SJSA1 (cell line): ENCODE measurements at regions not wholly inside any gene's neighbourhood (a gene's known extent, or its start where the extent isn't known, plus 50 kb on each side); places are given as distances from the start of the nearest gene placed in this dataset.
"Not testable (repeated sequence)": the region's sequence is repeated elsewhere in the genome, so short reads cannot be mapped to it uniquely, and the experiment has no call there.

ENCODE experiments used
- DNase-seq, 2 experiments: peaks; one replicate each; pipeline ENCODE4 v3.0.0-alpha.2; 2015 to 2020; ENCODE audit warnings: low spot score in 2 of 2, low read depth in 1 of 2
- H3K27ac ChIP-seq: fragments of 250-450 bp; sonication (Bioruptor Pico); 2 replicates; pipeline ENCODE4 v1.5.1; 2020; ENCODE audit warnings: mild to moderate bottlenecking, moderate library complexity
- H3K27me3 ChIP-seq: fragments of 250-450 bp; sonication (Bioruptor Pico); replicated peaks from 2 replicates; pipeline ENCODE4 v1.5.1; 2020; ENCODE audit warnings: mild to moderate bottlenecking, moderate library complexity
- H3K36me3 ChIP-seq: fragments of 250-450 bp; sonication (Bioruptor Pico); 2 replicates; pipeline ENCODE4 v1.5.1; 2020; ENCODE audit warnings: mild to moderate bottlenecking
- H3K4me1 ChIP-seq: fragments of 250-450 bp; sonication (Bioruptor Pico); replicated peaks from 2 replicates; pipeline ENCODE4 v1.6.1; 2021; ENCODE audit warnings: mild to moderate bottlenecking
- H3K4me3 ChIP-seq: fragments of 250-450 bp; sonication (Bioruptor Pico); 2 replicates; pipeline ENCODE4 v1.5.1; 2020; ENCODE audit warnings: mild to moderate bottlenecking
- H3K9me3 ChIP-seq: fragments of 250-450 bp; sonication (Bioruptor Pico); replicated peaks from 2 replicates; pipeline ENCODE4 v1.5.1; 2020; ENCODE audit warnings: mild to moderate bottlenecking

DNA sequence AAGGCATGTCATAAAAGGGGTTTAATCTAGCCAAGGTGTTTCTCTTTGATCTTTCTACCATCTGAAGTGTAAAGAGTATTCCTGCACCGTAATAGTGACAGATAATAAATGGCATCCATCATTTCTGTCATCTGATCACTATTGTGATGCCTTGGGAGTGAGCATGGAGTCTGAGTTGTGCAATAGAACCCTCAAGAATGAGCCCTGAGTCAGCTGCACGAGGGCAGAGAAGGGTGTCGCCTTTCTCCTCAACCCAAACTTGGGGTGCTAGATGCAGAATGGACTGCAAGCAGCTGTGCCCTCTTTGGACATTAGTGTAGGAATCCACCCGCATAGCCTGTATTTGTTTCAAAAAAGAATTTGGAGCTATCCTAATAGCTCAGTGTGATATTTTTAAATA is 115.2 kb downstream of the ZNF37A start:
- no peaks in the 10 kb centered on the region for H3K9me3 ChIP-seq
- H3K27ac ChIP-seq: no peak overlapping the region
- no peaks in the 10 kb centered on the region for H3K4me1 ChIP-seq
- no peak for DNase-seq
- H3K27me3 ChIP-seq: no peaks in the 10 kb centered on the region
- no peak overlapping the region for H3K4me3 ChIP-seq
- no peaks in the 10 kb centered on the region for H3K36me3 ChIP-seq

GRCh38 chr10:38209748-38210147 is 115.6 kb downstream of the ZNF37A start:
- H3K27me3 ChIP-seq, H3K9me3 ChIP-seq, H3K36me3 ChIP-seq, H3K4me3 ChIP-seq, H3K27ac ChIP-seq, H3K4me1 ChIP-seq, DNase-seq: not testable (repeated sequence)

DNA sequence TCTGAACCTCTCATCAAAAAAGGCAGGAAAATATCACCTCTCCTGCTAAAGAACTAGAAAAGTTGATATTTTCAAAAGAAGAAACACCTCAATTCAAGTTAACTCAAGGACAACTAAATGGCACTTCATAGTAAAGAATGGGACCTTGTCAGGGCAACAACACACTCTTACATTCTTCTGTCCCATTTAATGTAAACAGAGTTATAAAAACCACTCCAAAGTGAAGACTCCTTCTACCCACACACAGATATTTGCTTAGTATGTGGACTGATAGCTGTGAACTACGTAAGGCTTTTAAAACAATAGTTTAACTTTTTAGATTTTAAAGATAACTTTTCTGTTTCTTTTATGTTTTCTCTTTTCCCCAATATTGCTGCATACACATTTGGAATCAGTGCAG is 118.3 kb downstream of the ZNF37A start:
- no peaks in the 10 kb centered on the region for H3K9me3 ChIP-seq
- H3K27ac ChIP-seq: no peak overlapping the region
- no peak for DNase-seq
- H3K36me3 ChIP-seq: no peaks in the 10 kb centered on the region
- H3K4me3 ChIP-seq: no peak overlapping the region
- H3K4me1 ChIP-seq: no peaks in the 10 kb centered on the region
- H3K27me3 ChIP-seq: no peaks in the 10 kb centered on the region

DNA sequence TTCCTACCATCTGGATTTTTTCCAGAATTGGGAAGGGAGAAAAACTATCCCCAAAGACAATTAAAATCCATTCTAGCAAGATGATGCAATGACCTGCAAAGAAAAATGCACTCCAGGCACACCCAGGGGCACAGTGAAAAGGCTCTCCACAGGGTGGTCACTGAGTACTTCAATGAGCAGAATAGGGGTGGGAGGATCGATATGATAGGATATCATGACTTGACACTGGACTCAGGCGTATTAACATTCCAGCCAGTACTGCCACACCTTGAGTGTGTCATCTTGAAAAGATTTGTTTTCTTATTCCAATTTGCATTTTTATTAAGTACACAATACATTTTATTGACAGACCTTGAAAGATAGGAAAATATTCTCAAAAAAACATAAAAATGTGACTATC is 132.2 kb downstream of the ZNF37A start:
- Histone ChIP-seq H3K4me3 (no peak overlapping the region), H3K4me1 (no peaks in the 10 kb centered on the region), H3K27me3 (no peaks in the 10 kb centered on the region), H3K9me3 (no peaks in the 10 kb centered on the region), H3K27ac (no peak overlapping the region), H3K36me3 (no peaks in the 10 kb centered on the region)
- DNase-seq: no peak

- Histone ChIP-seq H3K9me3 (no peaks in the 10 kb centered on the region), H3K4me3 (no peak overlapping the region), H3K4me1 (no peaks in the 10 kb centered on the region), H3K36me3 (no peaks in the 10 kb centered on the region), H3K27me3 (no peaks in the 10 kb centered on the region), H3K27ac (no peak overlapping the region)
- DNase-seq: no peak
Measured at GRCh38 chr10:38228394-38228793, 134.3 kb downstream of the ZNF37A start.

- H3K36me3 ChIP-seq, H3K9me3 ChIP-seq, H3K4me3 ChIP-seq, H3K4me1 ChIP-seq, H3K27me3 ChIP-seq, H3K27ac ChIP-seq, DNase-seq: not testable (repeated sequence)
Measured at GRCh38 chr10:38238479-38238878, 144.3 kb downstream of the ZNF37A start.

- H3K4me1 ChIP-seq, H3K4me3 ChIP-seq, H3K36me3 ChIP-seq, DNase-seq, H3K9me3 ChIP-seq, H3K27me3 ChIP-seq, H3K27ac ChIP-seq: not testable (repeated sequence)
Measured at GRCh38 chr10:38242061-38242649, 148.0 kb downstream of the ZNF37A start.

DNA sequence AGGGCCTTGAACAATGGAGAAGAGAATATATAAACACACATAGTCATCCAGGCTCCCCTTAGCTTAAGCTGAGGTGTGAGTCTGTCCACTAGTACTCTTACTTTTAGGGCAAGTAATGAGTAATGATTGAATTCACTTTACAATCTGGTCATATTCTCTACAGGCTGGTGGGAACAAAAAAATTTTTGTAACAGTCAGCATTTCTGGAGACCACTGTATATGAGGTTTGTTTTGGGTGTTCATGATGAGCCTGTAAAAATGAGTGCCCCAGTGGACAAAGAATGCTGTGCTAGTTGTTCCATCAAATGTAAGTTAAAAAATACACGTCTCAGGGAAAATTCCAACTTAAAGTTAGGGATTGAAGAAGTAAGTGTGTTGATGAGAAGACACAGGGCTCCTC is 154.0 kb downstream of the ZNF37A start:
- H3K36me3 ChIP-seq, H3K27ac ChIP-seq, DNase-seq: not testable (repeated sequence)

GRCh38 chr10:38252551-38252950 is 158.4 kb downstream of the ZNF37A start:
- not testable (repeated sequence) for H3K4me3 ChIP-seq, H3K27me3 ChIP-seq, H3K9me3 ChIP-seq, H3K36me3 ChIP-seq, H3K4me1 ChIP-seq, DNase-seq, H3K27ac ChIP-seq

More for the DNA sequence above, 154.0 kb downstream of the ZNF37A start:
- H3K9me3 ChIP-seq, H3K4me1 ChIP-seq, H3K27me3 ChIP-seq, H3K4me3 ChIP-seq: not testable (repeated sequence)

DNA sequence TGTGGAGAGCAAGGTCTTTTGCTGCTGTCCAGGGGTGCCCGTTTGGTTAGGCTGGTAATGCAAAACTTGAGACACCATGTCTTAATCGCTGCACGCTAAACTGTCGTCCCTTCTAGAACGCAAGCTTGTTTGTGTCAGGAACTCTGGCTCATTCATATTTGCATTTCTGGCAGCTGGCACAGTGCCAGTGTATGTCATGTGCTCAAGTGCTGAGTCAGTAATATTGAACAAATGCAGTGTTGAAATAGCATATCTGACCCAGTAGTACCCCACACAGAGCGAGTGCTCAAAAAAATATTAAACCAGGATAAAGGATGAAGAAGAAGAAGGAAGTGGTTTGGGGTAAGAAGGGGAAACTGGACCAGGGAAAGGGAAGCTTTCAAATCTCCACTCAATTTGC is 173.4 kb downstream of the ZNF37A start:
- DNase-seq, H3K27ac ChIP-seq, H3K9me3 ChIP-seq, H3K27me3 ChIP-seq, H3K4me3 ChIP-seq, H3K36me3 ChIP-seq, H3K4me1 ChIP-seq: not testable (repeated sequence)

DNA sequence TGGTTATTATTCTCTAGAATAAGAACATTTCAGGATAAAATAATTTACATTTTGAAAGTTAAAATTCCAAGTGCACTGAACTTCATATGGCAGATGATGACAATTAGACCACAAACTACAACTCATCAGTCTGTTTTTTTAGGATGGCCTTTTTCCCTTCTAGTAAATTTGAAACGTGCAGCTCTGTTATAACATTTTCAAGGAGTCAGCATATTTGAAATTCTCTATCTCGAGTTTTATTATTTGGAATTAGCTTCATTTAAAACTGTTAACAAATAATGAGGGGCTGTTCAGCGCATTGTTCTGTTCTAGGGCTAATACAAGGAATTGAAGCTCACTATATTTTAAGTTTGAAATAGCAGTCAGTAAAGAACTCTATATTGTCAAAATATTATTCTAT is 176.9 kb downstream of the ZNF37A start:
- H3K4me3 ChIP-seq, H3K27ac ChIP-seq, H3K9me3 ChIP-seq, H3K36me3 ChIP-seq, H3K4me1 ChIP-seq, DNase-seq, H3K27me3 ChIP-seq: not testable (repeated sequence)

DNA sequence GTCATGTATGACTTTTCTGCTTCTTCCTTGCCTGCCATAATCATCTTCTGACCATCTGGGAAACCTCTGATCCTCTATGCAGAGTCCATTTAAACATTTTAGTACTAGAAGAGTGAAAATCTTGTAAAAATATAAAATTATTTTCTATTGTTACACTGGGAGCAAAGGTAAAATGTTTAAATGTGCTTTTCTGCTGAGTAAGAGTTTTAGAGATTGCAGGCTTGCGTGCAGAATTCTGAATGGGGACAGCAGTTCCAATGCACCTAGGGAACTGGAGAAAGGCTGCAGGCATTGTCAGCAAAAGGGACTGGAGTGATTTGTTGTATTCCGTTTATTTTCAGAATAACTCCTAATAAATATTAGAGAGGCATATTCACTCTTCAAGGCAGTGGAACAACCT is 180.7 kb downstream of the ZNF37A start:
- H3K27me3 ChIP-seq, DNase-seq, H3K4me3 ChIP-seq, H3K9me3 ChIP-seq, H3K27ac ChIP-seq, H3K36me3 ChIP-seq, H3K4me1 ChIP-seq: not testable (repeated sequence)

- DNase-seq, H3K4me1 ChIP-seq, H3K27ac ChIP-seq, H3K9me3 ChIP-seq, H3K36me3 ChIP-seq, H3K27me3 ChIP-seq, H3K4me3 ChIP-seq: not testable (repeated sequence)
Measured at GRCh38 chr10:38292560-38292959, 198.4 kb downstream of the ZNF37A start.

- H3K4me3 ChIP-seq, H3K36me3 ChIP-seq, H3K27ac ChIP-seq, H3K9me3 ChIP-seq, DNase-seq, H3K4me1 ChIP-seq, H3K27me3 ChIP-seq: not testable (repeated sequence)
Measured at GRCh38 chr10:38310111-38310510, 216.0 kb downstream of the ZNF37A start.

- not testable (repeated sequence) for H3K9me3 ChIP-seq, H3K27me3 ChIP-seq, DNase-seq, H3K36me3 ChIP-seq, H3K4me1 ChIP-seq, H3K4me3 ChIP-seq, H3K27ac ChIP-seq
Measured at GRCh38 chr10:38315090-38315805, 221.1 kb downstream of the ZNF37A start.
